ENCODE measurements at regions not wholly inside any gene's neighbourhood (a gene's known extent, or its start where the extent isn't known, plus 50 kb on each side); places are given as distances from the start of the nearest gene placed in this dataset.

- Mint-ChIP-seq H3K27ac (no peak overlapping the region), H3K9me3 (peaks cover 7% of the 10 kb centered on the region), H3K27me3 (ENCODE audit: insufficient read depth) (no peaks in the 10 kb centered on the region), H3K36me3 (ENCODE audit: low read depth) (no peaks in the 10 kb centered on the region), H3K4me3 (no peak overlapping the region), H3K4me1 (ENCODE audit: low read depth) (no peaks in the 10 kb centered on the region)
- DNase-seq (ENCODE audit: low spot score) = no peak
- intact Hi-C loops (cut with micrococcal nuclease) = no loop called here
Measured at GRCh38 chr9:29740518-29740917, 2167.2 kb upstream of the C9orf72 start.

DNA sequence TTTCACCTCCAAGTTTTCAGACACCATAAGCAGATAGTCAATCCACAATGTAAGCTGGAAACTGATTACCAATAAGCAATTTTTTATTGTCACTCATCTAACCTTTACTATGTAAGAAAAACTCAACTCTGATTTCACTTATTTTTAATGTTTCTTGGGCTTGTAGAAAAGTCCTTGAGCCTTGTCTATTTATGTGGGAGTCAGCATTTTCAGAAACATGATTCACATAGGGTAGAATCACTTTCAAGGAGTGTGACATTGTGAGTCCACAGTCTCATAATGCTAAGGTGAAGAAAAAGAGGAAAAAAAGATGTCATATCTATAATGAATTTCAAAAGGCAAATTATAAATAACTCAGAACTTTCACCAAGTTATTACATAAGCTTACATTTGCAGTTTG, 2167.9 kb upstream of the C9orf72 start:
- H3K4me1 Mint-ChIP-seq (ENCODE audit: low read depth) = no peaks in the 10 kb centered on the region
- H3K9me3 Mint-ChIP-seq = peaks cover 7% of the 10 kb centered on the region
- H3K36me3 Mint-ChIP-seq (ENCODE audit: low read depth) = no peaks in the 10 kb centered on the region
- intact Hi-C loops (cut with micrococcal nuclease) = no loop called here
- no peak for DNase-seq (ENCODE audit: low spot score)
- H3K27me3 Mint-ChIP-seq (ENCODE audit: insufficient read depth) = no peaks in the 10 kb centered on the region
- H3K27ac Mint-ChIP-seq = no peak overlapping the region
- H3K4me3 Mint-ChIP-seq = no peak overlapping the region

DNA sequence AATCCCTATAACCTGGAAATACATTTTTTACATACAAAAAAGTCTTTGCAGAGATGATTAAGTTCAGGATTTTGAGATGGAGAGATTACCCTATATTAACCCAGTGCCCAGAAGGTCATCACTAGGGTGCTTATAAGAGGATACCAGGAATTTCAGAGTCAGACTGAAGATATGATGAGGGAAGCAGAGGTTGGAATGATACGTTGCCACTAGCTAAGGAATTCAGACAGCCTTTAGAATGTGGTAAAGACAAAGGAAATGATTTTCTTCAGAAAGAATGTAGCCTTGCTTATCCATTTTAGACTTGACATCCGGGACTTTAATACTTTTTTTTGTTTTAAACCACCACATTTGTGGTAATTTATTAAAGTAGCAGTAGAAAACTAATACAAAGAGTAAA, 2176.8 kb upstream of the C9orf72 start:
- Mint-ChIP-seq H3K36me3 (ENCODE audit: low read depth) (no peaks in the 10 kb centered on the region), H3K9me3 (peaks cover 2% of the 10 kb centered on the region), H3K4me1 (ENCODE audit: low read depth) (no peaks in the 10 kb centered on the region), H3K4me3 (no peak overlapping the region), H3K27me3 (ENCODE audit: insufficient read depth) (no peaks in the 10 kb centered on the region), H3K27ac (no peak overlapping the region)
- intact Hi-C loops (cut with micrococcal nuclease) = no loop called here
- no peak for DNase-seq (ENCODE audit: low spot score)

DNA sequence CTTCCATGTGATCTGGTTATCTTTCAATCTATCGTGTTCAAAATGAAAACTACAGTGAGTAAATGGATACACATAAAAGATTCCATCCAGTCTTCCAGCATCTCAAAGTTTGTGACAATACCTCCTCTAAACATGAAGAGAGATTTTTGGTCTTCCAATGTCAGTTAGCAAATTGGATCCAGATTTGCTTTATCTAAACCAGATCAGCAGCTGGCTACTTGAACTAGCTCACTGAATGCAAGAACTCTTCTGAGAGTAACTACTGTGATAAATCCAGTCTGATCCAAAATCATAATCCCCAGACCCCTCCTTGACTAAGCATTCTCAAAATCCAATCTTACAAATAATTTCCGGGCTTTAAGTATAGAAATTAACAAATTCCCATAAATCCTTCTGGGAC, 2177.9 kb upstream of the C9orf72 start:
- Mint-ChIP-seq H3K4me3 (no peak overlapping the region), H3K9me3 (no peaks in the 10 kb centered on the region)
- intact Hi-C loops (cut with micrococcal nuclease) = no loop called here

GRCh38 chr9:29753638-29754037, 2180.4 kb upstream of the C9orf72 start:
- DNase-seq (ENCODE audit: low spot score) = no peak
- Mint-ChIP-seq H3K4me1 (ENCODE audit: low read depth) (no peaks in the 10 kb centered on the region), H3K36me3 (ENCODE audit: low read depth) (no peaks in the 10 kb centered on the region), H3K27me3 (ENCODE audit: insufficient read depth) (no peaks in the 10 kb centered on the region), H3K9me3 (no peaks in the 10 kb centered on the region), H3K27ac (no peak overlapping the region), H3K4me3 (no peak overlapping the region)
- intact Hi-C loops (cut with micrococcal nuclease) = no loop called here

More for the DNA sequence above, 2177.9 kb upstream of the C9orf72 start:
- H3K36me3 Mint-ChIP-seq (ENCODE audit: low read depth) = no peaks in the 10 kb centered on the region
- no peaks in the 10 kb centered on the region for H3K4me1 Mint-ChIP-seq (ENCODE audit: low read depth)
- no peak for DNase-seq (ENCODE audit: low spot score)
- H3K27me3 Mint-ChIP-seq (ENCODE audit: insufficient read depth) = no peaks in the 10 kb centered on the region
- no peak overlapping the region for H3K27ac Mint-ChIP-seq

DNA sequence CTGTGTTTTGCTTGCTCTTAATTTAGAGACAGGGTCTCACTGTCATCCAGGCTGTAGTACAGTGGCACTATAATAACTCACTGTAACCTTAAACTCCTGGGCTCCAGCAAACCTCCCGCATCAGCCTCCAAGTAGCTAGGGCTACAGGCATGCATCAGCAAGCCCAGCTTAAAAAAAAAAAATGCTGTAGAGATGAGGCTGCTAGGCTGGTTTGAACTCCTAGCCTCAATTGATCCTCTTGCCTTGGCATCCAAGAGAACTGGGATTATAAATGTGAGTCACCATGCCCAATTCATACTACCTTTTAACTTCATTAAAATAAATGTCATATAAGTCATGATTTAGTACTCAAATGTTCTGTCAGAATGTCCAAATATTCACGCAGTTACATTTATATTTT, 2195.7 kb upstream of the C9orf72 start:
- H3K27ac Mint-ChIP-seq = no peak overlapping the region
- no peaks in the 10 kb centered on the region for H3K4me1 Mint-ChIP-seq (ENCODE audit: low read depth)
- no peaks in the 10 kb centered on the region for H3K27me3 Mint-ChIP-seq (ENCODE audit: insufficient read depth)
- DNase-seq (ENCODE audit: low spot score) = no peak
- intact Hi-C loops (cut with micrococcal nuclease) = no loop called here
- H3K9me3 Mint-ChIP-seq = peaks cover 17% of the 10 kb centered on the region
- no peak overlapping the region for H3K4me3 Mint-ChIP-seq
- no peaks in the 10 kb centered on the region for H3K36me3 Mint-ChIP-seq (ENCODE audit: low read depth)

- intact Hi-C loops (cut with micrococcal nuclease) = no loop called here
- Mint-ChIP-seq H3K27me3 (ENCODE audit: insufficient read depth) (no peaks in the 10 kb centered on the region), H3K27ac (no peak overlapping the region), H3K4me3 (no peak overlapping the region), H3K4me1 (ENCODE audit: low read depth) (no peaks in the 10 kb centered on the region), H3K9me3 (peaks cover 17% of the 10 kb centered on the region), H3K36me3 (ENCODE audit: low read depth) (no peaks in the 10 kb centered on the region)
- DNase-seq (ENCODE audit: low spot score) = no peak
Measured at GRCh38 chr9:29773676-29774075, 2200.4 kb upstream of the C9orf72 start.

- H3K27ac Mint-ChIP-seq = no peak overlapping the region
- peaks cover 8% of the 10 kb centered on the region for H3K9me3 Mint-ChIP-seq
- DNase-seq (ENCODE audit: low spot score) = no peak
- intact Hi-C loops (cut with micrococcal nuclease) = no loop called here
- no peak overlapping the region for H3K4me3 Mint-ChIP-seq
- H3K27me3 Mint-ChIP-seq (ENCODE audit: insufficient read depth) = no peaks in the 10 kb centered on the region
- H3K4me1 Mint-ChIP-seq (ENCODE audit: low read depth) = no peaks in the 10 kb centered on the region
- no peaks in the 10 kb centered on the region for H3K36me3 Mint-ChIP-seq (ENCODE audit: low read depth)
Measured at GRCh38 chr9:29775491-29775890, 2202.2 kb upstream of the C9orf72 start.

- no peaks in the 10 kb centered on the region for H3K27me3 Mint-ChIP-seq (ENCODE audit: insufficient read depth)
- intact Hi-C loops (cut with micrococcal nuclease) = no loop called here
- DNase-seq (ENCODE audit: low spot score) = no peak
- H3K4me3 Mint-ChIP-seq = no peak overlapping the region
- H3K4me1 Mint-ChIP-seq (ENCODE audit: low read depth) = no peaks in the 10 kb centered on the region
- no peak overlapping the region for H3K27ac Mint-ChIP-seq
- no peaks in the 10 kb centered on the region for H3K36me3 Mint-ChIP-seq (ENCODE audit: low read depth)
- peaks cover 8% of the 10 kb centered on the region for H3K9me3 Mint-ChIP-seq
Measured at GRCh38 chr9:29778281-29778849, 2205.1 kb upstream of the C9orf72 start.

DNA sequence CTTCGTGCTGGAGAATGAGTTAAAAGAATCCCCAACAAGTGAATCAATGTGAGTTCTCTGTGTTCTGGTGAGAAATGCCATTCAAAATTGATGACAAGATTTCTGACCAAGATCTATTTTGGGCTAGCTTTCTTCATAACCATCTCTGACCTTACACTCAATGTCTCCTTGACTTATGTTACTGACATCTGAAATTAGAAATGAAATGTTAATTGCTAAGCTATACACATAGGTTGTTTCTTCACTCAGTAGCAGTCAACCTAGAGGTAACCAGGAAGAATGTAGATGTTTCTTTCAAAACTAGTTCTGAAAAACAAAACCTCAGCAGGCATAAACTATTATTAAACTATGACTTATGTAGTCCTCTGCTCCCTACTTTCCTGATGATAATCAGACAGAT, 2220.7 kb upstream of the C9orf72 start:
- H3K4me3 Mint-ChIP-seq = no peak overlapping the region
- H3K27ac Mint-ChIP-seq = no peak overlapping the region
- intact Hi-C loops (cut with micrococcal nuclease) = no loop called here
- H3K4me1 Mint-ChIP-seq (ENCODE audit: low read depth) = no peaks in the 10 kb centered on the region
- DNase-seq (ENCODE audit: low spot score) = no peak
- H3K36me3 Mint-ChIP-seq (ENCODE audit: low read depth) = no peaks in the 10 kb centered on the region
- no peaks in the 10 kb centered on the region for H3K9me3 Mint-ChIP-seq
- no peaks in the 10 kb centered on the region for H3K27me3 Mint-ChIP-seq (ENCODE audit: insufficient read depth)

GRCh38 chr9:29796291-29796952, 2223.1 kb upstream of the C9orf72 start:
- intact Hi-C loops (cut with micrococcal nuclease) = no loop called here

DNA sequence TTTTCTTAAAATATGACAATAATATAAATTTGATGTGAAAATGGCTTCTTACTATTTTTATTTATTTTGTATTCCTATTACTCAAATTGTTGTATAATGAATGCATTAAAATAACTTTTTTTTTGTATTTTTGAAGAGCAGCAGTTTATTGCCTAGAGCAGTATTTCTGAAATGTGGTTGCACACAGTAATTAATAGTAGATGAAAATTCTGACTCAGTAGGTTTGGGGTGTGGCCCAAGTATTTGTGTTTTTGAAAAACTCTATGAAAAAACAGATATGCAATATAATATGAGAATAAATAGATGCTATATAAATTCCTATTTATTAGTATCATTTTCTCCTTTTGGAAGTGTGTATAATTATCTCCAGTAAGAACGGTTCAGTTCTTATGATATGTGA, 2225.3 kb upstream of the C9orf72 start:
- DNase-seq (ENCODE audit: low spot score) = no peak

More at GRCh38 chr9:29796291-29796952, 2223.1 kb upstream of the C9orf72 start:
- Mint-ChIP-seq H3K27me3 (ENCODE audit: insufficient read depth) (no peaks in the 10 kb centered on the region), H3K27ac (no peak overlapping the region), H3K4me1 (ENCODE audit: low read depth) (no peaks in the 10 kb centered on the region), H3K9me3 (no peaks in the 10 kb centered on the region), H3K36me3 (ENCODE audit: low read depth) (no peaks in the 10 kb centered on the region), H3K4me3 (no peak overlapping the region)
- no peak for DNase-seq (ENCODE audit: low spot score)

GRCh38 chr9:29799227-29799626, 2225.9 kb upstream of the C9orf72 start:
- no peaks in the 10 kb centered on the region for H3K9me3 Mint-ChIP-seq
- H3K27ac Mint-ChIP-seq = no peak overlapping the region
- intact Hi-C loops (cut with micrococcal nuclease) = no loop called here
- no peaks in the 10 kb centered on the region for H3K4me1 Mint-ChIP-seq (ENCODE audit: low read depth)
- no peaks in the 10 kb centered on the region for H3K36me3 Mint-ChIP-seq (ENCODE audit: low read depth)
- H3K4me3 Mint-ChIP-seq = no peak overlapping the region
- DNase-seq (ENCODE audit: low spot score) = no peak
- H3K27me3 Mint-ChIP-seq (ENCODE audit: insufficient read depth) = no peaks in the 10 kb centered on the region

More for the DNA sequence above, 2225.3 kb upstream of the C9orf72 start:
- no peaks in the 10 kb centered on the region for H3K27me3 Mint-ChIP-seq (ENCODE audit: insufficient read depth)
- no peak overlapping the region for H3K27ac Mint-ChIP-seq
- H3K4me3 Mint-ChIP-seq = no peak overlapping the region
- no peaks in the 10 kb centered on the region for H3K36me3 Mint-ChIP-seq (ENCODE audit: low read depth)
- no peaks in the 10 kb centered on the region for H3K4me1 Mint-ChIP-seq (ENCODE audit: low read depth)
- no peaks in the 10 kb centered on the region for H3K9me3 Mint-ChIP-seq
- intact Hi-C loops (cut with micrococcal nuclease) = no loop called here

DNA sequence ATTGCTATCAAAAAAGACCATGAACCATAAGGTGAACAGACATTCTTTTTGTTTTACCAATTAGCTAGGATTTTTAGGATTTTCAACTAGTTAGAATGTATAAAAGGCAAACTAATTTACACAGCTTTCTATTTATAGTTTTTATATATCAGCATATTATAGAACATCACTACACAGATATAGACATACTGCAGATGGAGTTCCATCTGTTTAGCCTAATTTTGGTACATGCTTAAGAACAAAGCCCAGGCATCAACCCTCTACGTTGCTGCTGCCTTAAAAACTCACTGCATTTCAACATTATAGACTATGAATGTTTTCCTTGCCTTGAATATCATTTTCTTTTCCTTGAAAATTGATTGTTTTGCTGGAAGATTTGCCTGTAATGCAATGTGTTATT, 2227.5 kb upstream of the C9orf72 start:
- intact Hi-C loops (cut with micrococcal nuclease) = no loop called here
- DNase-seq (ENCODE audit: low spot score) = no peak
- Mint-ChIP-seq H3K27ac (no peak overlapping the region), H3K4me3 (no peak overlapping the region), H3K36me3 (ENCODE audit: low read depth) (no peaks in the 10 kb centered on the region), H3K27me3 (ENCODE audit: insufficient read depth) (no peaks in the 10 kb centered on the region), H3K9me3 (no peaks in the 10 kb centered on the region), H3K4me1 (ENCODE audit: low read depth) (no peaks in the 10 kb centered on the region)
